Stomach (tissue), 8 donors: ENCODE measurements at regions not wholly inside any gene's neighbourhood (a gene's known extent, or its start where the extent isn't known, plus 50 kb on each side); places are given as distances from the start of the nearest gene placed in this dataset.

Experiments used
- DNase-seq, 2 donors: peaks; one replicate each; pipeline versions ENCODE4 v3.0.0 to v3.0.0-alpha.2; 2013 to 2019
- H3K27ac ChIP-seq, 5 donors: fragments of 200-600 bp in 4 of 5; sonication (generic) in 4 of 5; one replicate each; pipeline ENCODE4 v1.5.1; 2013 to 2019; ENCODE audit warnings: mild to moderate bottlenecking in 1 of 5, moderate library complexity in 1 of 5
- H3K27me3 ChIP-seq, 3 donors: fragments of 200-600 bp; sonication (generic); one replicate each; pipeline ENCODE4 v1.5.1; 2017 to 2019; ENCODE audit warnings: mixed run types in 1 of 3
- H3K36me3 ChIP-seq, 4 donors: fragments of 200-600 bp; sonication (generic); 1 replicate in 3 of 4; 2 replicates in 1 of 4; pipeline ENCODE4 v1.5.1; 2016 to 2019
- H3K4me1 ChIP-seq, 4 donors: fragments of 200-600 bp; sonication (generic); one replicate each; pipeline ENCODE4 v1.5.1; 2016 to 2019
- H3K4me3 ChIP-seq, 4 donors: fragments of 200-600 bp; sonication (generic) in 3 of 4; one replicate each; pipeline ENCODE4 v1.5.1; 2016 to 2019; ENCODE audit warnings: mild to moderate bottlenecking in 1 of 4
- H3K9me3 ChIP-seq, 4 donors: fragments of 200-600 bp; sonication (generic); one replicate each; pipeline ENCODE4 v1.5.1; 2016 to 2019
- CTCF ChIP-seq, 7 experiments: fragments of 450-650 bp in 4 of 7; fragments of 200-600 bp in 3 of 7; sonication (generic) in 3 of 7; IDR thresholded peaks; one replicate each; pipeline ENCODE4 v1.5.1; 2016 to 2019; ENCODE audit warnings: antibody characterized with exemption in 7 of 7, control low read depth in 2 of 7, mild to moderate bottlenecking in 1 of 7
- EP300 ChIP-seq: sonication (generic); formaldehyde crosslinking; IDR thresholded peaks from one replicate; pipeline ENCODE4 v1.6.1; 2017; ENCODE audit warnings: antibody characterized with exemption
- POLR2A ChIP-seq, 4 donors: fragments of 450-650 bp; IDR thresholded peaks; one replicate each; pipeline ENCODE4 v1.6.1; 2016; ENCODE audit warnings: antibody characterized with exemption in 4 of 4, control low read depth in 2 of 4, mild to moderate bottlenecking in 1 of 4, moderate library complexity in 1 of 4
- POLR2AphosphoS5 ChIP-seq, 3 donors: sonication (generic); formaldehyde crosslinking; IDR thresholded peaks; one replicate each; pipeline ENCODE4 v1.6.1; 2016; ENCODE audit warnings: antibody characterized with exemption in 3 of 3
- WGBS, 5 donors: extraction: QIAGEN DNeasy Blood & Tissue Kit in 3 of 5; methylation state at CpG; one replicate each; pipeline versions ENCODE4 v1.1.5 to v1.1.7; 2013 to 2018; 5-methylcytosine and 5-hydroxymethylcytosine counted together
- intact Hi-C: fragments of 100-400 bp; cut with DNase I; formaldehyde crosslinking; loops from one replicate; pipeline ENCODE4 v1.15.1; 2023; ENCODE audit warnings: low total_unique reads
- donor health status: healthy with polysubstance abuse.
- donor health status: Bipolar disorder and iron deficiency.
- donor health status: healthy.

- H3K9me3 ChIP-seq = peaks cover 0 to 16% (median 9%) of the 10 kb centered on the region in 4 donors
- intact Hi-C loops = no loop called here
Observed at GRCh38 chr11:127902382-127902781, 685.0 kb downstream of the ETS1 start.

GRCh38 chr11:127898422-127899365 is 688.7 kb downstream of the ETS1 start:
- Histone ChIP-seq H3K27ac (no peak overlapping the region), H3K36me3 (no peaks in the 10 kb centered on the region), H3K9me3 (peaks cover 0 to 16% (median 9%) of the 10 kb centered on the region in 4 donors), H3K4me1 (no peaks in the 10 kb centered on the region), H3K27me3 (no peaks in the 10 kb centered on the region), H3K4me3 (no peak overlapping the region)
- no peak for DNase-seq
- no peak for TF ChIP-seq CTCF (IDR thresholded peaks at IDR 0.05)
- TF ChIP-seq EP300 = no peak
- no peak for TF ChIP-seq POLR2AphosphoS5 (IDR thresholded peaks at IDR 0.05)
- no peak for TF ChIP-seq POLR2A (IDR thresholded peaks at IDR 0.05)
- 87 to 96% (median 96%) methylated on average over 24 to 28 of the region's 28 CpGs for WGBS, 5 donors
- intact Hi-C loops = no loop called here

More at GRCh38 chr11:127902382-127902781, 685.0 kb downstream of the ETS1 start:
- Histone ChIP-seq H3K4me3 (no peak overlapping the region), H3K36me3 (no peaks in the 10 kb centered on the region), H3K4me1 (no peaks in the 10 kb centered on the region), H3K27me3 (no peaks in the 10 kb centered on the region), H3K27ac (no peak overlapping the region)
- TF ChIP-seq EP300 (no peak), POLR2A (IDR thresholded peaks at IDR 0.05) (no peak), POLR2AphosphoS5 (IDR thresholded peaks at IDR 0.05) (no peak)
- no peak for DNase-seq

GRCh38 chr11:127895776-127896175 is 691.6 kb downstream of the ETS1 start:
- DNase-seq = no peak
- no peaks in the 10 kb centered on the region for H3K27me3 ChIP-seq
- no peaks in the 10 kb centered on the region for H3K4me1 ChIP-seq
- H3K9me3 ChIP-seq = peaks cover 0 to 16% (median 9%) of the 10 kb centered on the region in 4 donors
- H3K4me3 ChIP-seq = no peak overlapping the region
- H3K36me3 ChIP-seq = no peaks in the 10 kb centered on the region
- no peak for TF ChIP-seq CTCF (IDR thresholded peaks at IDR 0.05)
- TF ChIP-seq EP300 = no peak
- no peak for TF ChIP-seq POLR2A (IDR thresholded peaks at IDR 0.05)
- no peak overlapping the region for H3K27ac ChIP-seq
- WGBS, 5 donors = 63 to 78% (median 70%) methylated on average over 3 of the region's 3 CpGs
- intact Hi-C loops = no loop called here

- Histone ChIP-seq H3K36me3 (no peaks in the 10 kb centered on the region), H3K27ac (no peak overlapping the region), H3K27me3 (no peaks in the 10 kb centered on the region), H3K4me3 (no peak overlapping the region), H3K4me1 (no peaks in the 10 kb centered on the region), H3K9me3 (peaks cover 0 to 16% (median 9%) of the 10 kb centered on the region in 4 donors)
- intact Hi-C loops = no loop called here
- DNase-seq = no peak
- no peak for TF ChIP-seq POLR2AphosphoS5 (IDR thresholded peaks at IDR 0.05)
- TF ChIP-seq POLR2A (IDR thresholded peaks at IDR 0.05) = no peak
- TF ChIP-seq CTCF (IDR thresholded peaks at IDR 0.05) = no peak
- no peak for TF ChIP-seq EP300
- 92 to 96% (median 92%) methylated on average over 2 of the region's 2 CpGs for WGBS, 5 donors
Observed at GRCh38 chr11:127894316-127894715, 693.0 kb downstream of the ETS1 start.
